ENCODE measurements at regions not wholly inside any gene's neighbourhood (a gene's known extent, or its start where the extent isn't known, plus 50 kb on each side); places are given as distances from the start of the nearest gene placed in this dataset.
A peak's percentile ranks its signal among the peaks of the same experiment; 100 is the strongest.

DNA sequence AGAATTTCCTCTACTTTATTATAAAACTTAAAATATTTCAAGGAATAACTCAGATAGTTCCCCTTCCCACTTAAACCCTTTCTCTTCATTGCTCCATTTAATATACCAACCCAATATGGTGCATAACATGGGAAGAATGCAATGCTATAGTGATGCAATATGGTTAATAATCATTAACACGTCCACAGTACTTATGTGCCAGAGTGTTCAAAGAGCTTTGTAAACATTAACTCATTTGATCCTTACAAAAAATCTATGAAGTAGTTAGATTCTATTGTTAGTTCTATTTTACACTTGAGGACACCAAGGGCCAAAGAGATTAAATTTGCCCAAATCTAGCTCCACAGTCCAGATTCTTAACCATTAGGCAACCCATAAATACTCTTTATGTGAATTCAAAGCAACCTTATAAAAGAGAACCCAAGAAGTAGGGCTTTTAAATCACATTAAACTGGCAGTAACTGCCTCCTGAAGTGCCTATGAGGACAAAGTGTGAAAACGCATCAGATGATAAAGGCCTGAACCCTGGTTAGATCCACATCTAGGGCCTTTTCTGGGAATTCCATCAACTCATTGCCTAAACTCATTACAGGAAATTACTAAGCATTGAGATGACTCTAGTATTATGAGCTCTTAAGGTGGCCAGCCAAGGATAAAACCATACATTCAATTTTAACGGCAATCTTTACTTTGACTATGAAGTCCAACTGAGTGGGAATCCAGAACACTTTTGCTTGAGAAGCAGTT, 94.3 kb downstream of the AREG start:
- no peaks in the 10 kb centered on the region for H3K36me3 ChIP-seq
- DNase-seq (ENCODE audit: low read depth in 1 of 2, low spot score in 1 of 2): peak in 1 of 2 donors; percentile 69
- H3K27ac ChIP-seq: no peak overlapping the region
- no peak overlapping the region for H3K4me3 ChIP-seq
- H3K9me3 ChIP-seq (ENCODE audit: low read depth): no peaks in the 10 kb centered on the region
- TF ChIP-seq CTCF (IDR thresholded peaks at IDR 0.05; ENCODE audit: low read depth, low read length): no peak
- no peaks in the 10 kb centered on the region for H3K27me3 ChIP-seq
- peaks cover 13% of the 10 kb centered on the region for H3K4me1 ChIP-seq (ENCODE audit: low read depth)

GRCh38 chr4:74540193-74540592, 95.3 kb downstream of the AREG start:
- Histone ChIP-seq H3K4me3 (no peak overlapping the region), H3K27ac (no peak overlapping the region), H3K36me3 (no peaks in the 10 kb centered on the region), H3K9me3 (ENCODE audit: low read depth) (no peaks in the 10 kb centered on the region), H3K4me1 (ENCODE audit: low read depth) (peaks cover 14% of the 10 kb centered on the region), H3K27me3 (no peaks in the 10 kb centered on the region)
- no peak for TF ChIP-seq CTCF (IDR thresholded peaks at IDR 0.05; ENCODE audit: low read depth, low read length)
- peak in 1 of 2 donors; percentile 69 for DNase-seq (ENCODE audit: low read depth in 1 of 2, low spot score in 1 of 2)

DNA sequence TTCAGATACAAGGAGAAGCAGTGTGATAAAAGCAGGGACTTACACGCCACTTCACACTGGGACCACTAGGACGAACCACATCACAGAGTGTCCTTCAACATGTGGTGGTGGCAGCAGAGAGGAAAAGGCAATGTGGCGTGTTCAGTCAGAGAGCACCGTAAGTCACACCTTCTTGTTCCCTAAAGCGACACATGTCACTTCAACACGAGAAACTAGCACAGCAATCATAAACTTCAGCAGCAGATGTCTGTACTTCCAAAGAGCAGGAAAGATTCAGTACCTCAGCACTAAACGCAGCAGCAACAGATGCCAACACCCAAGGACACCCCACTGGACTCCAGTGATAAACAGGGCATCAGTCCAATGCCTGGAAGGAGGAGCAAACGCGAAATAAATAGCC, 96.7 kb downstream of the AREG start:
- TF ChIP-seq CTCF (IDR thresholded peaks at IDR 0.05; ENCODE audit: low read depth, low read length): no peak
- peaks cover 14% of the 10 kb centered on the region for H3K4me1 ChIP-seq (ENCODE audit: low read depth)
- H3K27ac ChIP-seq: no peak overlapping the region
- DNase-seq (ENCODE audit: low read depth in 1 of 2, low spot score in 1 of 2): no peak
- H3K9me3 ChIP-seq (ENCODE audit: low read depth): no peaks in the 10 kb centered on the region
- H3K36me3 ChIP-seq: no peaks in the 10 kb centered on the region
- no peak overlapping the region for H3K4me3 ChIP-seq
- H3K27me3 ChIP-seq: no peaks in the 10 kb centered on the region

DNA sequence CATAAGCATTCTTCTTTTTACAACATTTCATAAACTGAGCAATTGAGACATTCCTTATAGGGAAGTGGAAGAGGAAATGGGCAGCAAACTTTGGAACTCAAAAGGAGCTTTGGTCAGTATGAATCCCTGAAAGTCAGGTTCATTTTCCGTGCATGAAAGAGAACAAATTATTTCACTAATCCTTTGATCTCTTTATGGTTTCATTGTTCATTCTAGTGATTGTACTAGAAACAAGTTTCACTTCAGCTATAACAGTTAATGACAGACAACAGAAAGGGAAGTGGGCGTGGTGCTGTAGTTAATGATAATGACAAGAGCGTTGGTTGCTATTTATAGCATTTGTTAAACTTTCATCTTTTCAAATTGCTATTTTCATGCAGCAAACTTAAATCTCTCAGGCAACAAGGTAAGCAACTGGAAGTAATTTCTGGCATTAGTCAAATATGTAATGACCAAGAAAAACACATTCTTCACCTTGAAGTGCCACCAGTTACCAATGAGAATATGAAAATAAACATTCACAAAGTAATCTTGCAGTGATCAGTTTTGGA, 98.4 kb downstream of the AREG start:
- DNase-seq (ENCODE audit: low read depth in 1 of 2, low spot score in 1 of 2): no peak
- Histone ChIP-seq H3K27ac (no peak overlapping the region), H3K9me3 (ENCODE audit: low read depth) (no peaks in the 10 kb centered on the region), H3K27me3 (no peaks in the 10 kb centered on the region), H3K36me3 (no peaks in the 10 kb centered on the region), H3K4me1 (ENCODE audit: low read depth) (peaks cover 14% of the 10 kb centered on the region), H3K4me3 (no peak overlapping the region)
- TF ChIP-seq CTCF (IDR thresholded peaks at IDR 0.05; ENCODE audit: low read depth, low read length): no peak

GRCh38 chr4:74543983-74544382, 99.0 kb downstream of the AREG start:
- Histone ChIP-seq H3K36me3 (no peaks in the 10 kb centered on the region), H3K4me1 (ENCODE audit: low read depth) (peaks cover 14% of the 10 kb centered on the region), H3K27ac (no peak overlapping the region), H3K27me3 (no peaks in the 10 kb centered on the region), H3K4me3 (no peak overlapping the region), H3K9me3 (ENCODE audit: low read depth) (no peaks in the 10 kb centered on the region)
- peak in 1 of 2 donors; percentile 75 for DNase-seq (ENCODE audit: low read depth in 1 of 2, low spot score in 1 of 2)
- no peak for TF ChIP-seq CTCF (IDR thresholded peaks at IDR 0.05; ENCODE audit: low read depth, low read length)

Data from cardiac muscle cell (in vitro differentiated cells and primary cell).